ENCODE measurements at regions not wholly inside any gene's neighbourhood (a gene's known extent, or its start where the extent isn't known, plus 50 kb on each side); places are given as distances from the start of the nearest gene placed in this dataset.

- TF ChIP-seq POLR2AphosphoS5 (IDR thresholded peaks at IDR 0.05) (no peak), CTCF (IDR thresholded peaks at IDR 0.05) (no peak)
Measured at GRCh38 chr3:118559286-118559685, 475.4 kb downstream of the IGSF11 start.

All from prostate gland (tissue), 2 donors.